HG03558 (cell line): ENCODE measurements at regions not wholly inside any gene's neighbourhood (a gene's known extent, or its start where the extent isn't known, plus 50 kb on each side); places are given as distances from the start of the nearest gene placed in this dataset.

Experiments
- ATAC-seq: cut with Tn5 transposase; IDR thresholded peaks from one replicate; pipeline ENCODE4 v1.9.1; 2021; ENCODE audit warnings: moderate number of reproducible peaks; ENCODE audit not compliant: unreplicated experiment; ENCODE audit errors: extremely low read depth

DNA sequence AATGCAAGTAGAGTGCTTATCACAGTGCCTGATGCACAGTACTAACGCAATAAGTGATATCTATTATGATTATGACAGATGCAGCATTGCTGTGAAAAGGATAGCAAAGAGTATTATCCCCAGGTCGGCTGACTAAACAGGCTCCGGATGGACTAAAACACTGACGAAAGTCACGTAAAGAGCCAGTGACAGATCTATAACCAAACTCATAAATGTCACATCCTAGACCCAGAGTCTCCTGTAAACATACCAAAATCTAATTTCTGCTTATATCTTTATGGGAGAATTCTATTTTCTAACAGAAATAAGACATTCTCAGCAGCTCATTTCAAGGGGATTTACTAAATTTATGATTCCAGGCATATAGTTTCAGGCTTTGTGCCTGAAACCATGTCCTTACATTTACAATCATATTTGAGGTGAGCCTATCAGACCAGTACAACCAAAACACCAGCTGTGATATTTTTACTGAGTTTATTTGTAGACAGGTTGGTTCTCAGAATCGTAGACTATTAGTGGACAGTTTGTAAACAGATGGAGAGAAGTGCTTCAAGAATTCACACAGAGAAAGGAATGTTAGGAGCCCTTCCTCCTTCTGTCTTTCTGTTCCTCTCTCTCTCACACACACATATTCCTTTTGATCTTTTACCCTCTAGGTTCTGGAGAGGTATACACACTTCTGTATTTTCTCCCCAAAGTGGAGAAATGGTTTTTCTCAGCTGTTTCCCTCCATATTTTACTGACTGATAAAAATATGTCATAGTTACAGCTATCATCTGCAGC lies 52.4 kb upstream of the WDR26 start:
- ATAC-seq, result no peak

DNA sequence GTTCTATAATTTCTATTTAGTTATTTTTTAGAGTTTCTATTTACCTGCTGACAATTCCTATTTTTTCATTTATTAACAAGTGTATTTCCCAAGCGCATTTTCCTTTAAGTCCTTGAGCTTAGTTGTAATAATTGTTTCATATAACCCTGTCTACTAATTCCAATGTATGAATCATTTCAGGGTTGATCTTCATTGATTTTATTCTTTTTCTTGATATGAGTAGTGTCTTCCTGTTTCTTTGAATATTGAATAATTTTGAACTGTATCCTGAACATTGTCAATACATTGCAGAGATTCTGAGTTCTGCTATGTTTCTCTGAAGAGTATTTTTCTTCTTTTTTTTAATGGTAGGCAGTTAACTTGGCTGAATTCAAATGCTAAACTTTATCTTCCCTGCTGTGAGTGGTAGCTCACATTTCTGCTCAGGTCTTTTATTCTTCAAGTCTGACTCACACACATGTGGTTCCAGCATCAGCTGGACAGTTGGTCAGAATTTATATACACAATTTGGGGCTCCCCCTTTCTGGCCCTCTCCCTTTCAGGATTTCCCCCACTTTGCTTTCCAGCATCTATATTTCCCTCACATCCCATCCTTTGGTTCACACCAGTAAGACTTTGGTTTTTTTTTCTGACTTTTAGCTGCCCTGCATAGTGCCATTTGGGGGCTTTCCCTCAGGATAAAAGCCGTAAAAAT lies 54.4 kb upstream of the WDR26 start:
- peak; percentile 60 for ATAC-seq

DNA sequence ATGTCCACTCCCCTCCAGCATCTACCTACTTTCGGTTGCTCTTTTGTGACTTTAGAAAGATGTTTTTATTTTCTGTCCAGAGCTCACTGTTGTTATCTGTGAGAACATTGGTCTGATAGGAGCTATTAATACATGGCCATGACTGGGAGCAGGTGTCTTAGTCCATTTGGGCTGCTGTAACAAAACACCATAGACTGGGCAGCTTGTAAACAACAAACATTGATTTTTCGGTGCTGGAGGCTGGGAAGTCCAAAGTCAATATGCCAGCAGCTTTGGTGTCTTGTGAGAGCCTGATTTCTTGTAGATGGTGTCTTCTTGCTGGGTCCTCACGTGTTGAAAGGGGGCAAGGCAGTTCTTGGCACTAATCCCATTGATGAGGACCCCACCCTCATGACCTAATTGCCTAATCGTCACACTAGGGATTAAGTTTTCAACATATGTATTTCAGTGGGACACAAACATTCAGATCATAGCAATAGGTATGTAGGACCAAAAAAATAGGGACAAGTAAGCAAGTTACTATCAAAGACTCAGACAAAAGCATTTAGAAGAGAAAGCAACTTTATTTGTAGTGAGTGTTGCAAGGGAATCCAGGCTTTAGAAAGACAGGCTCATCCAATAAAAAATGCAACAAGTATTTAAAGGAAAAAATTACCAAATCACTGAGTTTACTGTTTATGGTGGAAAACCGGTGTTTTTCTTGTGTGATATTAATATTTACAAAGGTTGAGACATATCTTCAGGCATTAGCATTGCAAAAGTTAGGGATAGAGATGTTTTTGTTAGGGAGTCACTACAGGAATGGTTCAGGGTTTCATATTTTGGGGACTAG lies 55.2 kb upstream of the WDR26 start:
- ATAC-seq, result no peak

DNA sequence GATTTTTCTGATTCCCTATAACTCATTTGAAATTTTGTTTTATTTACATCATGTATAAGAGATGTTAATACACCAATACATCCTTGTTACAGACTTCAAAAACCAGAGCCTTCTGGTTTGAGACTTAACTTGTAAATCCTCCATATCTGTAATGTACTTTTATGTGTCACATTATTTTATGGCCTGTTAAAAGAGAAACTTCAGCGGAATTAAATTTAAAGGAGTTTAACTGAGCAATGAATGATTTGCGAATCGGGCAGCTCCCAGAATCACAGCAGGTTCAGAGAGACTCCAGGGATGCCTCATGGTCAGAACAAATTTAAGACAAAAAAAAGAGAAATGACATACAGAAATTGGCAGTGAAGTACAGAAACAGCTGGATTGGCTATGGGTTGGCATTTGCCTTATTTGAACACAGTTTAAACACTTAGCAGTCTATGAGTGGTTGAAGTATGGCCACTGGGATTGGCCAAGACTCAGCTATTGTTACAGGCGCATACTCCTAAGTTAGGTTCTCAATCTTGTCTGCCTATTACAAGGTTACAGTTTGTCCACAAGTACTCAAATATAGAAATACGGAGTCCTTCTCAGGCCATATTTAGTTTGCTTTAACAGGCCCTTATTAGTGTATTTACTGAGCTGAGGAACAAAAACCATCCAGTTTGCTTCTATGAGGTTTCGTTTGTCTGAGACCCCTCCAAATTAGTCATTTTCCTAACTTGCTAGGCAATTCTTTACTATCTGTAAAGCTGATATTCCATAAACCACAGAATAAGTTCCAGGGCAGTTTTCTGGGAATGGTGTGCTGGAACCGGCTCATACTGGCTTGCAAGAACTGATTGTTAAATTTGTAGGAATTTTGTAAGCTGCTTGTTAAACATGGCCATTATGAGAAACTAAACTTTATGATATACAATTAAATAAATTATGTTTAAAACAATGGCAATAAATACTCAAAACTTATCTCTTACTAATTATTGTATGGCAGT lies 56.2 kb upstream of the WDR26 start:
- ATAC-seq, result no peak

DNA sequence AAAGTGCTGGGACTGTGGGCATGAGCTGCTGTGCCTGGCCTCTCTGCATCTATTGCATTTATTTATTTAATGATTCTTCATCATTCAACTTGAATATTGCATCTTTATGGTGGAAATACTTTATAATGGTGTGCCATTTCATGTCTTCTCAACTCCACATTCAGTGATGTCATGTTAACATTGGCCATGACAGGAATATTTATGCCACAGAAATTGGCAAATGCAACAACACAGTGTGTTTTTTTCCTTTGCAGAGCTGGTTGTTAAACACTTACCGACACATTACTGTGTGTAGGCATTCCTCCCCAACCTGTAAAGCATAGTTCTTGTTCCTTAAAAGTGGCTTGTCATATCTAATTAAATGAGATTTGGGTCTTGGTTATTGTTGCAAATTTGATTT lies 57.4 kb upstream of the WDR26 start:
- no peak for ATAC-seq

DNA sequence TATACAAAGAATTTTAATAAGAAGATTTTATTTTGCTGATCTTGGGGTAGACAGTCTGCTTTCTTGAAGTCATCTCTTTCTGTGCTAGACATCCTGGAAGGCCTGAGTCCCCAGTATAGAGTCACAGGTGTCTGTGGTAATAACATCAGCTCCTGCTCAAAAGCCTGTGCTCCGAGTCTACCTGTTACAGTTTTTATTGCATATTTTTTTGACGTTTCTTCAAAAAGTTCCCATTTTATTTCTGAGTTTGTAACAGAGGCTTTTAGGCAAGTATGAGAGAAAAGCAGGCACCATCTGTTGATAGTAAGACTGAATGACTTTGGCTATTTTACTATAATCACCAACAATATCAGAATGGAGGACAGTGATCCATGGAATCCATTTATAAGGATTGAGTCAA lies 58.0 kb upstream of the WDR26 start:
- ATAC-seq, result no peak

DNA sequence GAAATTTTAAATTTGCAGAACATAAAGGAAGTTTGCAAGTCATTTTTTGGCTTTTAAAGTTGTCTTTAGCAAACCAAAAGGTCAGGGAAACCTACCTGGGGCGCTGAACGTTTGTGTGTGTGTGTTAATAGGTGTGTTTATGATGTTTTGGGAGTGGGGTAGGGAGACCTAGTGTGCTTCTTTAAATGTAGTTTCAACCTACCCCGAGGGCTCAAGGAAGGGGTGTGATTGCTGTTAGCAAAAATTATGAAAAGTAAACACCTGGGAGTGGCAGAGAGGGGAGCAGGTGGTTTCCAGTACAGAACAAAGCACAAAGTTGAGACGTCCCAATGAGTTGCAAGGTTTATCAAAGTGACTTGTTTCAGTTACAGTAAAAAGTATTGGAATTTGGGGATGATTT lies 58.7 kb upstream of the WDR26 start:
- ATAC-seq, result no peak

DNA sequence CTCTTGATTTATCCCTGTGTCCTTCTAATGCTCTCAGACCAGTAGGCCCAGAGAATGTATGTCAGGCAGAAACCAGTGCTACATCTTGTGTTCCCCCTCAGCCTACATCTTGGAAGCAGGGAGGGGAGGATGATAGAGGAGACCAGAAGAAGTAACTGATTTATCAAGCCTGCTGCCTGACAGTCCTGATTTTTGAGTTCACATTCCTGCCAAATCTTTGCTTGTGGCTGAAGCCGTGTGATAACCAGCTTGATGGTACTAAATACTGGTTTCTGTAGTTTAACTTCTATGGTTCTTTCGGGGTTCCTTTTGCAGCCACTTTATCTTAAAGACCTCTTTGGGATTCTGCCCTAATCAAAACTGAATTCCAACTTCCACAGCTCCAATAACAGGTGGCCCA lies 59.7 kb upstream of the WDR26 start:
- no peak for ATAC-seq

DNA sequence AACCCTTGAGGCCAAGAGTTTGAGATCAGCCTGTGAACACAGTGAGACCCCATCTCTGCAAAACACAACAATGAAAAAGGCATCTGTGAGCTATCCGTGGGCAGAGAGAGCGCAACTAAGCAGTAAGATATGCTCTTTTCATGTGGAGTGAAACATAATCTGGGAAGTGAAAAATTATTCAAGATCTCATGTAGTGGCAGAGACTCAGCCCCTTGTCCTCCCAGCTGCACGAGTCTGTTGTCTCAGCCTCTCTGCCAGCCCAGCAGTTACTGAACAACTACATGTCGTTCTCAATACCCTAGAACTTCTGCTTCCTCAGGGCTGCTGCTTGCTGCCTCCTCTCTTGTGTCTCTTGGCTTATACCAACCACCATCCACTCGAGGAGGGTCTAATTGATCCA lies 61.3 kb upstream of the WDR26 start:
- ATAC-seq, result no peak

DNA sequence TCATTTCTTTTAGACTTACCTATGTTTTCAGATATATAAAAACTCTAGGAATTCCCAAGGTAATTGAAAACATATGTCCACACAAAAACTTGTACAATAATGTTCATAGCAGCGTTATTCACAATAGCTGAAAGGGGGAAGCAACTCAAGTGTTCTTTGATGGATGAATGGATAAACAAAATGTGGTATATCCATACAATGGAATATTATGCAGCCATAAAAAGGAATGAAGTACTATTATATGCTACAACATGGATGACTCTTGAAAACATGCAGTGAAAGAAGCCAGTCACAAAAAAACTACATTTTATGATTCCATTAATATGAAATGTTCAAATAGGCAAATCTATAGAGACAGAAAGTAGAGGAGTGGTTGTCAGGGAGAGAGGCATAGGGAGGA lies 62.2 kb upstream of the WDR26 start:
- no peak for ATAC-seq

DNA sequence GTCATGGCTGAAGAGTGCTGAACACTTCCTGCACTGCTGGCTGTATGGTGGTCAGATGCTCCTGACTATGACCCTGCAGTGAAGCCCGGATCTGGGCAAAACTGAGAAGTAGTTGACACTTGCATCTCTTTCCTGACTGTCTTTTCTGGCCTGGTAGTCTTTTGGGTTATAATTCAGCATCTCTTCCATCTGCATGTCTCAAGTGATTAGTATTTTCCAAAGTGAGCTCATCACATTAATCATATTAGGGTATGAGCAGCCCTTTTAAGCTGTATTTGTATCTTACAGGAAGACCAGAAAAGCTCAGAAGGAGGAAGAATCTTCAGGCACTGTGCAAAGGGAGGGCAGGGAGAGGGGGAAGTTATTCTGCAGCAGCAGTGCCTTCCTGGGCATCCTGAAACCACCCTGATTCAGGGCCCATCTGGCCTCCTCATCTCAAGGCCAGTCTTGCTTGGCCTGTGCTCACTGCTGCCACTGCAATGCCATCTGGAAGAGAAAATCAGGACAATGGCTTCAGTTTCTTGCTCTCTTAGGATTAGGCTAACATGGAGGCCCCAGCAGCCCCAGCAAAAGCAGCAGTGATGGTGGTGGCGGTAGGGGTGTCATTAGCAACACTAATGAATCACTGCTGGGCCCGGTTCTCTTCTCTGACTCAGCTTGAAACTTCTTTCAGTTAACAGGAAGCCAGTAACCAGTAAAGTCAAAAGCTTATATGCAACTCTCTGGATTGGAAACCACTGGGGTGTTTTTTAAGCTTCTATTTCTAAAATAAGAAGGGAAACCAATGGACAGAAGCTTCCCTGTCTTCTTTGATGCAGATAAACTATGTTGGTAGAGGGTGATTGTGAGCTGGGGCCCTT lies 63.3 kb upstream of the WDR26 start:
- peak; percentile 92 for ATAC-seq

DNA sequence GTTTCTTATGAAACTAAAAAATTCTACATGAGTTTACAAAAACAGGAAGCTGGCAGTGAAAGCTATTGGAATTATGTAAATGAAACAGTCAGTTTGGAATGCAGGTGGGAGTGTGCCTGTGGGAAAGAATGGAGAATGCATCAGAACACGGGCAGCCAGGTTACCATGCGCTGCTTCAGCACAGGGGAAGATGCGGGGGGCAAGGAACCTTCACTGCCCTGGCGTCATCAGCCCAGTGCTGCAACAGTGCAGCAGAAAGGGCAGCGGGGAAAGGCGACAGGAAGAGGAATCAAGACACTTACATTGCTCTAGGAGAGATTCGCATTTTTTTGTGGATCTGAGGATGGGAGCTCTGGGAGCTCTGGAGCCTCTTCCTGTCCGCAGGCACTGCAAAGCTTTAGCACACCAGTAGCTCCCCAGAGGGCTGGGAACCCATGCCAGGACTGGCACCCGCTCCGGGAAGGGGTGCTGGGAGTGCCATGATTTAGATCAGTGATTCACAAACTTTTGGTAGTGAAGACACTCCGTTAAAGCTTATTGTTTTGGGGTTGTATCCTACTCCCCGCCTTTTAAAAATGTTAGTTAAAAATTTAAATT lies 64.1 kb upstream of the WDR26 start:
- no peak for ATAC-seq

DNA sequence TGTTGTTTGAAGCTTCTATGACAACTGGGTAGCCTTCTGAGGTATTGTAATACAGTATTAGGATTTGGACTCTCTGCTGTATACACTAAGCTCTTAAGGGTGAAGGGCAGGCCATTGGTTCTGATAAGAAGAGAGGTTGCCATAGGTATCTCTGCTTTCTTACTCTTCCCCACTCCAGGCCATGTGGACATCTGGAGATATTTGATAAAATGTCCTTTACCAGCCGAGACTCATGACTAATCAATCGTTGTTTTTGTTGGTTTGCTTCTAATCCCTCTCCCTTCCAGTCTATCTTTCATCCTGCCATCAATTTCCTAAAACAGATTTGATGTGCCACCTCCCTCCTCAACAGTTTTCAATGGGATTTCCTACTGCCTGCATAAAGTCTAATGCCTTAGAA lies 64.6 kb upstream of the WDR26 start:
- no peak for ATAC-seq

DNA sequence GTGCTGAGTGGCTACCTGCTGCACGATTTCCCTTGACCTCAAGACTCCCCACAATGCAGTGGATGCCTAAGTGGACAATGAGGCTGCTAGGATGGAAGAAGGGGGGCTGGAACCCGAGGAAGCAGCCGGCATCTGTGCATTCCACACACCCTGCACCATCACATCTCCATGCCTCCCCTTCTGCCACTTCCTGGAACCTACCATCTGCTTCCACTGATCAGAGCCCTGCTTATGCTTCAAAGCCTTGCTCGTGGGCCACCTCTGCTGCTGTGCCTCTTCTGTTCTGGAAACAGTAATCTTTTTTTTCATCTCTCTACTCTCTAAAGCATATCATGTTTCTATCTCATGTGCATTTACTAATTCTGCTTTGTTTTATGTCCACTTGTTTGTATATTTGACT lies 66.2 kb upstream of the WDR26 start:
- ATAC-seq, result no peak

DNA sequence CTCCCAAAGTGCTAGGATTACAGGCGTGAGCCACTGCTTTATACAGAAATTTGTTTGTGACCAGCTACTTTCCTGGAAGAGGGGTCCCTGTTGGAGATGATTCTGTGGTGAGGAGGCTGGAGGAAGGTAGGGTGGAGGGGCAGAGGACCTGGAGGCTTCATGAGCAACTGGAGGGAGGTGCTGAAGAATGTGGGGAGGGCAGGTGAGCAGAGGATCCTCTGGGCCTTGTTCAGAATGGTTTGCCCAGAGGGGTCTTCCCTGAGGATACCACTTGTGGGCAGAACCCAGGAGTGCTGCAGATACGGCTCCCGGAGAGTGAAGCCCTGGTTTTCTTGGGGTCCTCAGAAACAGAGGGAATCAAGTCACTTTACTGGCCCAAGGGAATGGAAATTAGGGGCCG lies 67.2 kb upstream of the WDR26 start:
- ATAC-seq, result no peak

DNA sequence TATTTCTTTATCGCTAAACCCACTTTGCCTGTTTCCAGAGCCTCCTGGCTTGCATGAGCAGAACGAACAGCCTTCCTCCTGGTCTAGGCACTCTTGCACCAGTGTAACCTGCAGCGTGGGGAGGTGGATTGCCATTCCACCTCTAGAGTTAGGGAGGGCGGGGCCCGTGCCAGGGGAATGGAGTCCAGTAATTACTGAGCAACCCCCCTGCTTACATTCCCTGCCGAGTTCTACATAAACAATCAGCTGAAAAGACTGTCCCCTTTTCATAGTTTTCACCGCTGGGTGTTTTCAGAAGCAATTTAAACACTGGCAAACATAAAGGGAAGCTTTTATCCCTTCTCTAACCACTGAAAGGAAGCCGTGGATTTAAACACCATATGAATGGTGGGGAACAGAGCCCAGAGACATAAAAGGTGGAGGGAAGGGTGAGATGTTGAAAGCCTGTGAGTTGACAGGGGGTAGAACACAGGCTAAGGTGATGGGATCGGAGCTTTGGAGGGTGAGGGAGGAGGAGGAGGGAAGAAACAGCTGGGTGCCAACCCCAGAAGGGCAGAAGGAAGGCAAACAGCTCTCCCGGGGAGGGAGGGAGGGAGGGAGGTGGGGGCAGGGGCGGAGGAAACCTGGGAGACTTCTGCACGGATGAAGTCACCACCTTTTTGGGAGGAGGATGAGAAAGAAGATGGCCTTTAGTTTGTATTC lies 68.0 kb upstream of the WDR26 start:
- no peak for ATAC-seq

DNA sequence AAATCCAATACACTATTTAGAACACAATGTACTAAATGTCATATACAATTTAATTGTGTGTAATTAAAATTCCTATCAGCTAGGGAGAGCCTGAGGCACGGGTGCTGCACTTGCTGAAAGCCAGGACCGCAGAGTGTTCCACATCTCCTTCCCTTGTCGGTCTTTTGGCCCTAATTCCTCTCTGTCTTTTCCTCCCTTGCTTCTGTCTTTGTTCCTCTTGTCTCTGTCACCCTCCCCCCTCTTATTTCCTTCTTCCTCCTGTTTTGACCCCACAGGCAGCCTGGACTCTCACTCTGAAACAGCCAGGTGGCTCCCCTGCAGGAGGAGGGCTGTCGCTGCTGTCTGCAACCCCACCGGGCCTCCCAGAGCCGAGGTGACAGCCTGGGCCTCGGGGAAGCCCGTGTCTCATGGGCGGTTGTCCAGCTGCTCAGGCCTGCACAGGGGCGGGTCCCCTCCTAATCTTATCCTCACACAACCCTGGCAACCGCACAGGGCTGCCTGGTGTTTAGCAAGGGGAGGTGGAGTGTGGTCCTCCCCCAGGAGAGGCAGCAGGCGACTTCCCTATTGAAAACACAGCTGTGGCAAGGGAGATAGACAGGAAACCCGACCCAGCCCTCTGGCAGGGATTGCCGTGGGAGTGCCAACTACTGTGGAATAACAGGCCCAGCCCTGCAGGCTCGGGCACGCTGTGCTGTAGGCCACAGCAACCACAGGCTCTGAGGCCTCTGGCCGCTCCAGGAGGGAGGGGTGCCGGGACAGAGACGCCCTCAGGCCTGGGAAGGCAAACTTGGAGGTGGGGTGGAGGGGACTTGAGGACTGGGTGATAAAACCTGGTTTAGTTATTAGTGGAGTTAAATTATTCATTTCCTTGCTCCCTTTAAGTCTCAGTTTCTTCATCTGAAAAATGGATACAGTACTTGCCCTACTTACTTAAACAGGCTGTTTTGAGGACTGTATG lies 68.8 kb upstream of the WDR26 start:
- ATAC-seq, result peak; percentile 88
